WTC11 (cell line): ENCODE measurements at regions not wholly inside any gene's neighbourhood (a gene's known extent, or its start where the extent isn't known, plus 50 kb on each side); places are given as distances from the start of the nearest gene placed in this dataset.
A peak's percentile ranks its signal among the peaks of the same experiment; 100 is the strongest.

ENCODE experiments used
- ATAC-seq: fragments of 200-7000 bp; cut with Tn5 transposase; 2 replicates; pipeline ENCODE4 v1.10.0; 2021; ENCODE audit warnings: mild to moderate bottlenecking, moderate library complexity
- CTCF ChIA-PET: fragments of 300-600 bp; sonication (Branson Sonifier 250); formaldehyde crosslinking; loops from one replicate; lab custom pipeline; 2021; ENCODE audit warnings: antibody characterized with exemption; lab: Charles Lee
- POLR2A ChIA-PET: fragments of 350-600 bp; sonication (Branson Sonifier 250); formaldehyde crosslinking; loops from one replicate; lab custom pipeline; 2021; ENCODE audit warnings: antibody characterized with exemption; lab: Charles Lee
- DNase-seq: peaks from one replicate; pipeline ENCODE4 v3.0.0; 2021; ENCODE audit warnings: low spot score
- H3K27ac Mint-ChIP-seq: 2 replicates; pipeline ENCODE4 v1.8.0; 2021; ENCODE audit warnings: mixed read lengths
- H3K27me3 Mint-ChIP-seq: 2 replicates; pipeline ENCODE4 v1.8.0; 2021; ENCODE audit warnings: low read depth, mild to moderate bottlenecking, moderate library complexity, mixed read lengths
- H3K36me3 Mint-ChIP-seq: 2 replicates; pipeline ENCODE4 v1.8.0; 2021; ENCODE audit warnings: mixed read lengths
- H3K4me1 Mint-ChIP-seq: 2 replicates; pipeline ENCODE4 v1.8.0; 2022; ENCODE audit warnings: mixed read lengths
- H3K4me3 Mint-ChIP-seq: 2 replicates; pipeline ENCODE4 v1.8.0; 2021; ENCODE audit warnings: mild to moderate bottlenecking, moderate library complexity, mixed read lengths
- H3K9me3 Mint-ChIP-seq: 2 replicates; pipeline ENCODE4 v1.8.0; 2021; ENCODE audit warnings: mixed read lengths
- CTCF ChIP-seq: fragments of 200-600 bp; IDR thresholded peaks from 2 replicates; pipeline ENCODE4 v1.8.0; 2022; ENCODE audit warnings: antibody characterized with exemption
- ESRRA ChIP-seq: sonication (generic); formaldehyde crosslinking; IDR thresholded peaks from 2 replicates; pipeline ENCODE4 v1.8.1; 2022; ENCODE audit warnings: mild to moderate bottlenecking, missing genetic modification reagents, borderline replicate concordance
- ETV6 ChIP-seq: sonication (generic); formaldehyde crosslinking; IDR thresholded peaks from 2 replicates; pipeline ENCODE4 v1.8.1; 2022; ENCODE audit warnings: mild to moderate bottlenecking, missing genetic modification reagents
- OVOL2 ChIP-seq: fragments of 250-450 bp; sonication (Bioruptor Pico); IDR thresholded peaks from 2 replicates; pipeline ENCODE4 v1.9.0; 2021; ENCODE audit warnings: mild to moderate bottlenecking, borderline replicate concordance
- STAT6 ChIP-seq: sonication (generic); formaldehyde crosslinking; conservative IDR thresholded peaks from 2 replicates; pipeline ENCODE4 v1.8.1; 2023; ENCODE audit warnings: mild to moderate bottlenecking, low read depth, missing genetic modification reagents, moderate library complexity
- ZNF219 ChIP-seq: sonication (generic); formaldehyde crosslinking; IDR thresholded peaks from 2 replicates; pipeline ENCODE4 v1.8.0; 2023; ENCODE audit warnings: missing genetic modification reagents, mild to moderate bottlenecking, borderline replicate concordance
- TF ChIP-seq, protein P1 (sequence below): fragments of 250-450 bp; sonication (Bioruptor Pico); IDR thresholded peaks from 2 replicates; pipeline ENCODE4 v1.9.0; 2021; ENCODE audit warnings: mild to moderate bottlenecking, borderline replicate concordance
- TF ChIP-seq, protein P2 (sequence below): sonication (generic); formaldehyde crosslinking; IDR thresholded peaks from 2 replicates; pipeline ENCODE4 v1.8.1; 2022; ENCODE audit warnings: mild to moderate bottlenecking, moderate library complexity, missing genetic modification reagents
- TF ChIP-seq, protein P3 (sequence below): sonication (generic); formaldehyde crosslinking; IDR thresholded peaks from 2 replicates; pipeline ENCODE4 v1.8.1; 2023; ENCODE audit warnings: mild to moderate bottlenecking, missing genetic modification reagents, moderate library complexity

DNA sequence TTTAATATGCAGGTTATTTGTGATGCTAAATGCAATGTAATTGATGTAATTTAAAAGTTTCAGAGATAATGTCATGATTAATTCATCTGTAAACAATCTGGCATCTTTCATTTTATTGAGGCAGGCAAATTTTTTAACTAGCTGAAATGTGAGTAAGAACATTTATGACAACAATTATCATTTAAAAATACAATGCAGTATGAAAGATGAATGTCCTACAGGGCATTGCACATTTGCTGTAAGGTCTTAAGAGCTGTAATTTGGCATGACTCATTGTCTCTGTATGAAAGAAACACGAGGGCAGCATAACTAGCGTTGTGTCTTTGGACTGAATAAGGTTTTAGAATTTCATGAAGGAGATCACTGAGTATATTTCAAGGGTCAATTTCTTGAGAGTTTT is 642.8 kb downstream of the PLA2G4A start:
- H3K4me3 Mint-ChIP-seq = no peak overlapping the region
- POLR2A ChIA-PET = no interaction called here
- no peak for TF ChIP-seq ESRRA (CRISPR knock-in tag)
- no peak for TF ChIP-seq OVOL2 (CRISPR knock-in tag)
- TF ChIP-seq STAT6 (CRISPR knock-in tag) = no peak
- TF ChIP-seq, protein P1, sequence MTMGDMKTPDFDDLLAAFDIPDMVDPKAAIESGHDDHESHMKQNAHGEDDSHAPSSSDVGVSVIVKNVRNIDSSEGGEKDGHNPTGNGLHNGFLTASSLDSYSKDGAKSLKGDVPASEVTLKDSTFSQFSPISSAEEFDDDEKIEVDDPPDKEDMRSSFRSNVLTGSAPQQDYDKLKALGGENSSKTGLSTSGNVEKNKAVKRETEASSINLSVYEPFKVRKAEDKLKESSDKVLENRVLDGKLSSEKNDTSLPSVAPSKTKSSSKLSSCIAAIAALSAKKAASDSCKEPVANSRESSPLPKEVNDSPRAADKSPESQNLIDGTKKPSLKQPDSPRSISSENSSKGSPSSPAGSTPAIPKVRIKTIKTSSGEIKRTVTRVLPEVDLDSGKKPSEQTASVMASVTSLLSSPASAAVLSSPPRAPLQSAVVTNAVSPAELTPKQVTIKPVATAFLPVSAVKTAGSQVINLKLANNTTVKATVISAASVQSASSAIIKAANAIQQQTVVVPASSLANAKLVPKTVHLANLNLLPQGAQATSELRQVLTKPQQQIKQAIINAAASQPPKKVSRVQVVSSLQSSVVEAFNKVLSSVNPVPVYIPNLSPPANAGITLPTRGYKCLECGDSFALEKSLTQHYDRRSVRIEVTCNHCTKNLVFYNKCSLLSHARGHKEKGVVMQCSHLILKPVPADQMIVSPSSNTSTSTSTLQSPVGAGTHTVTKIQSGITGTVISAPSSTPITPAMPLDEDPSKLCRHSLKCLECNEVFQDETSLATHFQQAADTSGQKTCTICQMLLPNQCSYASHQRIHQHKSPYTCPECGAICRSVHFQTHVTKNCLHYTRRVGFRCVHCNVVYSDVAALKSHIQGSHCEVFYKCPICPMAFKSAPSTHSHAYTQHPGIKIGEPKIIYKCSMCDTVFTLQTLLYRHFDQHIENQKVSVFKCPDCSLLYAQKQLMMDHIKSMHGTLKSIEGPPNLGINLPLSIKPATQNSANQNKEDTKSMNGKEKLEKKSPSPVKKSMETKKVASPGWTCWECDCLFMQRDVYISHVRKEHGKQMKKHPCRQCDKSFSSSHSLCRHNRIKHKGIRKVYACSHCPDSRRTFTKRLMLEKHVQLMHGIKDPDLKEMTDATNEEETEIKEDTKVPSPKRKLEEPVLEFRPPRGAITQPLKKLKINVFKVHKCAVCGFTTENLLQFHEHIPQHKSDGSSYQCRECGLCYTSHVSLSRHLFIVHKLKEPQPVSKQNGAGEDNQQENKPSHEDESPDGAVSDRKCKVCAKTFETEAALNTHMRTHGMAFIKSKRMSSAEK (CRISPR knock-in tag) = no peak
- TF ChIP-seq, all 79 proteins: peak for 0
- ATAC-seq (no peak), DNase-seq (no peak)
- peaks cover 16% of the 10 kb centered on the region for H3K9me3 Mint-ChIP-seq
- H3K27me3 Mint-ChIP-seq = no peaks in the 10 kb centered on the region; the same call in 1 of the 2 replicates
- CTCF ChIA-PET = no interaction called here
- no peak overlapping the region for H3K27ac Mint-ChIP-seq
- H3K4me1 Mint-ChIP-seq = peaks cover 63% of the 10 kb centered on the region
- H3K36me3 Mint-ChIP-seq = peaks cover 6% of the 10 kb centered on the region

GRCh38 chr1:187474336-187474735 is 645.6 kb downstream of the PLA2G4A start:
- Mint-ChIP-seq H3K36me3 (peaks cover 3% of the 10 kb centered on the region), H3K27me3 (no peaks in the 10 kb centered on the region; the same call in 1 of the 2 replicates), H3K9me3 (peaks cover 12% of the 10 kb centered on the region), H3K4me1 (peaks cover 56% of the 10 kb centered on the region), H3K4me3 (no peak overlapping the region), H3K27ac (no peak overlapping the region)
- ChIA-PET CTCF (no interaction called here), POLR2A (no interaction called here)
- ATAC-seq (no peak), DNase-seq (no peak)
- TF ChIP-seq, protein P2, sequence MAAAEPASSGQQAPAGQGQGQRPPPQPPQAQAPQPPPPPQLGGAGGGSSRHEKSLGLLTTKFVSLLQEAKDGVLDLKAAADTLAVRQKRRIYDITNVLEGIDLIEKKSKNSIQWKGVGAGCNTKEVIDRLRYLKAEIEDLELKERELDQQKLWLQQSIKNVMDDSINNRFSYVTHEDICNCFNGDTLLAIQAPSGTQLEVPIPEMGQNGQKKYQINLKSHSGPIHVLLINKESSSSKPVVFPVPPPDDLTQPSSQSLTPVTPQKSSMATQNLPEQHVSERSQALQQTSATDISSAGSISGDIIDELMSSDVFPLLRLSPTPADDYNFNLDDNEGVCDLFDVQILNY (CRISPR knock-in tag) = no peak

DNA sequence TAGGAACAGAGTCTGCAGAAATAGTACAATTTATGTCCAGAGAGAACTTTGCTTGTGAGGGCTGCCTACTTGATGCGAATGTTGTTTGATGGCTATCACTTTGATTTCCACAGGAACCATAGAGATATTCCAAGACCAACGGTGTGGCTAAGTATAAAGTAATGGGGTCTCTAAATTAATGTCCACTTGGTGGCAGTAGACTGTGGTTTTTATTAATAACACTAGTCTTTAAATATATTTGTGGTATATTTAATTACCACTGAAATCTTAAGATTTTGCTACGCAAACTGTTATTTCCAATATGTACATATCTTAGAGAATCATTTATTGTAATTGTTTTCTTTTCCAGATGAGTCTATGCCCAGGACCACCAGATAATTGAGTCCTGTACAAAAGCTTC is 647.9 kb downstream of the PLA2G4A start:
- ChIA-PET CTCF (interaction anchor here (1.2 kb wide), 1 partner anchor 31 kb away, joined by 4 read pairs; no protein-coding TSS in a partner anchor), POLR2A (no interaction called here)
- H3K4me1 Mint-ChIP-seq = peaks cover 38% of the 10 kb centered on the region
- no peak overlapping the region for H3K4me3 Mint-ChIP-seq
- DNase-seq (no peak), ATAC-seq (no peak)
- no peaks in the 10 kb centered on the region; the same call in 1 of the 2 replicates for H3K27me3 Mint-ChIP-seq
- no peaks in the 10 kb centered on the region for H3K36me3 Mint-ChIP-seq
- H3K9me3 Mint-ChIP-seq = peaks cover 11% of the 10 kb centered on the region
- H3K27ac Mint-ChIP-seq = no peak overlapping the region
- TF ChIP-seq CTCF (0 out of 2 replicates have a peak, but pooled peaks have one; percentile 11), ETV6 (no peak), ZNF219 (CRISPR knock-in tag) (no peak)
- TF ChIP-seq, protein P3, sequence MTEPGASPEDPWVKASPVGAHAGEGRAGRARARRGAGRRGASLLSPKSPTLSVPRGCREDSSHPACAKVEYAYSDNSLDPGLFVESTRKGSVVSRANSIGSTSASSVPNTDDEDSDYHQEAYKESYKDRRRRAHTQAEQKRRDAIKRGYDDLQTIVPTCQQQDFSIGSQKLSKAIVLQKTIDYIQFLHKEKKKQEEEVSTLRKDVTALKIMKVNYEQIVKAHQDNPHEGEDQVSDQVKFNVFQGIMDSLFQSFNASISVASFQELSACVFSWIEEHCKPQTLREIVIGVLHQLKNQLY (CRISPR knock-in tag) = no peak
- TF ChIP-seq, protein P2 (CRISPR knock-in tag) = no peak
